Stomach smooth muscle (tissue), 2 donors: ENCODE measurements at regions not wholly inside any gene's neighbourhood (a gene's known extent, or its start where the extent isn't known, plus 50 kb on each side); places are given as distances from the start of the nearest gene placed in this dataset.

Experiments
- H3K27ac ChIP-seq: one replicate; pipeline ENCODE4 v1.7.0; 2013; ENCODE audit warnings: mild to moderate bottlenecking, low read length, inconsistent platforms
- H3K27me3 ChIP-seq, 2 donors: one replicate each; pipeline ENCODE4 v1.7.0; 2013; ENCODE audit warnings: low read length in 2 of 2; ENCODE audit not compliant: insufficient read depth in 2 of 2, control insufficient read depth in 1 of 2
- H3K36me3 ChIP-seq, 2 donors: one replicate each; pipeline ENCODE4 v1.7.0; 2013; ENCODE audit warnings: low read length in 2 of 2; ENCODE audit not compliant: control insufficient read depth in 2 of 2, insufficient read depth in 2 of 2
- H3K4me1 ChIP-seq: one replicate; pipeline ENCODE4 v1.7.0; 2013; ENCODE audit warnings: low read length; ENCODE audit not compliant: control insufficient read depth, insufficient read depth
- H3K4me3 ChIP-seq, 2 donors: one replicate each; pipeline ENCODE4 v1.7.0; 2013; ENCODE audit warnings: low read length in 2 of 2
- H3K9ac ChIP-seq, 2 donors: one replicate each; pipeline ENCODE4 v1.7.0; 2013; ENCODE audit warnings: low read length in 2 of 2, mild to moderate bottlenecking in 1 of 2
- H3K9me3 ChIP-seq, 2 donors: one replicate each; pipeline ENCODE4 v1.7.0; 2013; ENCODE audit warnings: low read length in 2 of 2; ENCODE audit not compliant: control insufficient read depth in 2 of 2
- donor health status: healthy.
- donor health status: Pancreatic carcinoma.

DNA sequence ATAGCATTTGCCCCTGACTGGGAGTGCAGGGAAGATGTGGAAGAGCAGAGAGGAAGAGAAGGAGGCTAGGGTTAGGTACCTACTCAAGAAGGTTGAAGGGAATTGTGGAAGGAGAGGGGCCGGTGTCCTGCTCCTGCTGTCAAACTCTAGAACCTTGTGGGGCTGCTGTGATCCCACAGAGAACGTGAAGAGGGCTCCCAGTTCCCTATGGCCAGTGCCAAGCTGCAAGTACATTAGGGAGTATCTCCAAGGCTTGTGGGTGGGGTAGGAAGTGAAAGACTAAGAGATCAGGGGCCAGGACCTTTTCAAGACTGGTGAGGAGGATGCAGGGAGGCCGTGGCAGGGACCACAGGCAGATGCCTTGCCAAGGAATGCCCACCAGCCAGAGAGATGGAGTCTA, 263.4 kb downstream of the CDH26 start:
- H3K27ac ChIP-seq, result no peak overlapping the region
- H3K4me3 ChIP-seq, result no peak overlapping the region
- peaks cover 0 to 3% of the 10 kb centered on the region in 2 donors for H3K27me3 ChIP-seq
- no peaks in the 10 kb centered on the region for H3K36me3 ChIP-seq
- H3K9ac ChIP-seq, result no peak overlapping the region
- no peaks in the 10 kb centered on the region for H3K9me3 ChIP-seq
- no peaks in the 10 kb centered on the region for H3K4me1 ChIP-seq

DNA sequence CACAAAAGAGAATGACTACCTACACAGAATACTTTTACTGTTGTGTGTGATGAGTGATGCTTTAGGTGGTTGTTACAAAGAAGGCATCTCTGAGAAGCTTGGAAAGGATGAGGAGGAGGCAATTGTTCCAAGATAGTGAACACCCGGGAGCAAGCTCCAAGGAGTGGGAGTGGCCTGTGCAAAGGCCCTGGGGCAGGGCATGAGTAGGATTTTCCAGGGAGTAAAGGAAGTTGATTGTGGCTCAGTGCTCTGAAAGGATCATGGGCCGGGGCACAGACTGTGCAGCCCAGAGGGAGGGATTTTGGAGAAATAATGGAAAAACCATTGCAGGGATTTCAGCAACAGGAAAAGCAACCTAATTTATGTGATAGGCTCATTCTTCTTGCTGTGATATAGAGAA, 264.3 kb downstream of the CDH26 start:
- no peak overlapping the region for H3K9ac ChIP-seq
- no peaks in the 10 kb centered on the region for H3K36me3 ChIP-seq
- H3K4me1 ChIP-seq, result no peaks in the 10 kb centered on the region
- H3K27me3 ChIP-seq, result peaks cover 0 to 3% of the 10 kb centered on the region in 2 donors
- no peaks in the 10 kb centered on the region for H3K9me3 ChIP-seq
- H3K27ac ChIP-seq, result no peak overlapping the region
- H3K4me3 ChIP-seq, result no peak overlapping the region

DNA sequence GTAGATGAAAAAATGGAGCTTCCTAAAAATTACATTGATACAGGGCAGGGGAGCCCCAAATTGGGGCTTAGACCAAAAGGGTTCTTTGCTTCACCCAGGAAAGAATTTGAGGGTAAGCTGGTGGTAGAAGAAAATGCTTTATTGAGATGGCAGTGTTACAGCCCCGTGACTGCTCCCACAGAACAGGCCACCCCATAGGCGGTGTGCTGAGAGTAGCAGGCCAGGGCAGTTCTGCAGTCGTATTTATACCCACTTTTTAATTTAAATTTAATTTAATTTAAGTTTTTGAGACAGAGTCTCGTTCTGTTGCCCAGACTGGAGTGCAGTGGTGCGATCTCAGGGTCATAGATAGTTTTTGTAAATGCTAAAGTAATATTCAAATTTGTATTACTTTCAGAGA, 265.0 kb downstream of the CDH26 start:
- Histone ChIP-seq H3K9ac (no peak overlapping the region), H3K36me3 (no peaks in the 10 kb centered on the region), H3K9me3 (no peaks in the 10 kb centered on the region), H3K27ac (no peak overlapping the region), H3K4me1 (no peaks in the 10 kb centered on the region), H3K27me3 (peaks cover 0 to 3% of the 10 kb centered on the region in 2 donors), H3K4me3 (no peak overlapping the region)

DNA sequence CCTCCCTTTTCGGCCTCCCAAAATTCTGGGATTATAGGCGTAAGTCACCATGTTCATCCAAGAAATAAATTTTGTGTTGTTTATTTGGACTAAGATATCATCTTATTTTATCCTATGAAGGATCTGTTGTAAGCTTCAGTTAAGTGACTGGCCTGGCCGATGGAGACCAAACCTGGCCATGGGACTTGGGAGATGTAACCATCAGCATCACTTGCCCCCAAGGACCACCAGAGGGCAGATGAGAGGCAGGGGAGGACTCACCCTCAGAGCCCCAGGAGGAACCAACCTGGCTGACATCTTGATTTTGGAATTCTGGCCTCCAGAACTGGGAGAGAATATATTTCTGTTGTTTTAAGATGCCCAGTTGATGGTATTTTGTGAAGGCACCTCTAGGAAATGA, 266.7 kb downstream of the CDH26 start:
- Histone ChIP-seq H3K36me3 (no peaks in the 10 kb centered on the region), H3K27ac (no peak overlapping the region), H3K9me3 (peaks cover 0 to 2% of the 10 kb centered on the region in 2 donors), H3K4me3 (no peak overlapping the region), H3K9ac (no peak overlapping the region), H3K4me1 (no peaks in the 10 kb centered on the region), H3K27me3 (peaks cover 0 to 3% of the 10 kb centered on the region in 2 donors)

DNA sequence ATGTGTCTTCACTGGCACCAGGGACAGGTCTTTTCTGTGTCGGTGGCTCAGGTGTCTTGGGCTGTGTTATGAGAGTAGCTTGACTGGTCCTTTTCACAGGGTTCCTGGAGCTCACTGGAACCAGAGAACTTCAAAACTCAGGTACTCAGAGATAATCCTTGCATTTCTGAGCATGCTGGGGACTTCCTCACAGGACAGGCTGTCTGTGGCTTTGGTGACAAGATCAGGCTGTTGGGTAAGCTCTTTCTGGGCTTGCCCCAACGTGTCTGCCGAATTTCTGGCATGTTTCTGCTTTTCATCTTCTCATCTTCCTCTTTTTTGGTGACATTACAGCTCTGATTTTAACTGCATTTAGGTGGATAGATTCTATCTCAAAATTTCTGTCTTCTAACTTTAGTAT, 270.0 kb downstream of the CDH26 start:
- Histone ChIP-seq H3K27me3 (no peaks in the 10 kb centered on the region), H3K9ac (no peak overlapping the region), H3K9me3 (peaks cover 0 to 2% of the 10 kb centered on the region in 2 donors), H3K4me3 (no peak overlapping the region), H3K4me1 (no peaks in the 10 kb centered on the region), H3K36me3 (no peaks in the 10 kb centered on the region), H3K27ac (no peak overlapping the region)

DNA sequence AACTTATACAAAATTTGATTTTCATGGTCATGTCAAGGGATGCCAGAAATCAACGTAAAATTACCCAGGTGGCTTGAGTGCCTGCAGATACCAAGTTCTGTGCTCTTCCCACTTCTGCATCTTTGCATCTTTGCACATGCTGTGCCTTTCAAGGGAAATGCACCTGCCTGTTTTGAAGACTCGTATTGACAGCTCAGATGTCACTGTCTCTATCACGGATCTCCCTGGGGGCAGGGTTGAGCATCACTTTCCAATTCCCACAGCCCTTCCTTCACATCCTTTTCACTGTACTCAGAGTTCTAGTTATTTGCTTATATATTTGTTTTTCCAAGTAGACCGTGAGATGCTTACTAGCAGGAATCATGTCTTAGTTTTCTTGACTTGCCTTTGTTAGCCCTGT, 274.2 kb downstream of the CDH26 start:
- Histone ChIP-seq H3K36me3 (no peaks in the 10 kb centered on the region), H3K9ac (no peak overlapping the region), H3K27me3 (no peaks in the 10 kb centered on the region), H3K4me1 (no peaks in the 10 kb centered on the region), H3K4me3 (no peak overlapping the region), H3K9me3 (peaks cover 0 to 2% of the 10 kb centered on the region in 2 donors), H3K27ac (no peak overlapping the region)

DNA sequence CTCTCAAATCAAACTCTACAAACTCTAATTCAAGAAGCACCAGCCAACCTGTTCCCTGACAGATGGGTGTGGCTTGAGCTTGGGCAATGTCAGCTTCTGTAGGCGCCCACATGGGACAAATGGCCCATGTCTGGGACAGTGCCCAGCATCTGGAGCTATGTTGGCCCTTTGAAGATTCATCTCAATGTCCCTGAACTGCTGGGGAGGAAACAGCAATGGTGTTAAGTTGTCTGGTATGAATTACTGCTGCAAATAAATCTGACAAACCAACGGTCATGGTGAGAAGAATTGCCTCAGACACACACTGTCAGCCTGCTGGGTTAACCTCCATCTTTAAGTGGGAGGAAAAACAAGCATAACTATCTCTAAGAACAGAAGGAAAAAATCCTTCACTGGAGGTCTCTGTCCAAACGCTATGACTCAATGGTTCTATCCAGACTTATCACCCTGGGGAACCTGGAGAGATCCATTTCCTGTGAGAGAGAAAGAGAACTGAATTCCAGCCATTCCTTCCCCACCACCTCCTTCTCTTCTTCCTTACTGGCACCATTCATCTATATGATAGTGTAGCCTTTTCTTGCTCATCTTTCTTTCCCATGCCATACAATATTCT, 274.9 kb downstream of the CDH26 start:
- H3K4me1 ChIP-seq, result no peaks in the 10 kb centered on the region
- H3K36me3 ChIP-seq, result no peaks in the 10 kb centered on the region
- no peak overlapping the region for H3K4me3 ChIP-seq
- no peak overlapping the region for H3K9ac ChIP-seq
- peaks cover 0 to 2% of the 10 kb centered on the region in 2 donors for H3K9me3 ChIP-seq
- H3K27ac ChIP-seq, result no peak overlapping the region
- H3K27me3 ChIP-seq, result no peaks in the 10 kb centered on the region

DNA sequence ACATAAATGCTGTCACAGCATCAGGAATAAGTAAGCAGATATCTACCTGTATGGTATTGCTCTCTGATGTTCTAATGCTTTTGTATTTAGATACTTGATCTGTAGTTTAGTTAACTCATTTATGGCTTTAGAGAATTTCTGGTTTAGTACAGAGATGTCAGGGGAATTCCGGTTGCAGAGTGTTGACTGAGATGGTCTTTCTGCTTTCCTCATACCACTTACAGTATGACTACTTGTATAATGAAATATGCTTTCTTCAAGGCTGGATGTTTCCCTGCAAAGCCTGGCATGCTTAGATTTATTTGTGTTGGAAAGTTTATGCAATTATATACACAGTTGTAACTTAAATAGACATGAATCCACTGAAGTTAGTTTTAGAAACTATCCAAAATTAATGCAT, 278.4 kb downstream of the CDH26 start:
- H3K9me3 ChIP-seq, result no peaks in the 10 kb centered on the region
- no peak overlapping the region for H3K4me3 ChIP-seq
- H3K36me3 ChIP-seq, result no peaks in the 10 kb centered on the region
- H3K27ac ChIP-seq, result no peak overlapping the region
- no peak overlapping the region for H3K9ac ChIP-seq
- H3K4me1 ChIP-seq, result no peaks in the 10 kb centered on the region
- no peaks in the 10 kb centered on the region for H3K27me3 ChIP-seq

DNA sequence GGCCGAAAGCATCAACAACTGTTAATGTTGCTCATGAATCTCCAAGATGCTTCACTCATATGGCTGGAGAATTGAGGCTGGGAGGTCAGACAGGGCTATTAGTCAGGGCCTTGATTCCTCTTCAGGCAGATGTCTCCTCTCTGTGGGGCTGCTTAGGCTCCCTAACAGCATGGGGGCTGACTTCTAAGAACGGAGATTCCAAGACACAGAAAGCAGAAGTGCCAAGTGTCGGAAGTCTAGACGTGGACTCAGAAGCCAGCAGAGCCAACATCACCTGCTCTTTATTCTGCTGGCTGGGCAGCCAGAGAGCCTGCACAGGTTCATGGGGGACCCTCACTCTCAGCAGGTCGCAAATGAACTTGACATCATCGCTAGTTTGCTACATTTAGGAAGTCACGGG, 279.8 kb downstream of the CDH26 start:
- H3K36me3 ChIP-seq, result no peaks in the 10 kb centered on the region
- H3K4me1 ChIP-seq, result no peaks in the 10 kb centered on the region
- no peak overlapping the region for H3K4me3 ChIP-seq
- no peaks in the 10 kb centered on the region for H3K9me3 ChIP-seq
- H3K9ac ChIP-seq, result no peak overlapping the region
- no peaks in the 10 kb centered on the region for H3K27me3 ChIP-seq
- H3K27ac ChIP-seq, result no peak overlapping the region

DNA sequence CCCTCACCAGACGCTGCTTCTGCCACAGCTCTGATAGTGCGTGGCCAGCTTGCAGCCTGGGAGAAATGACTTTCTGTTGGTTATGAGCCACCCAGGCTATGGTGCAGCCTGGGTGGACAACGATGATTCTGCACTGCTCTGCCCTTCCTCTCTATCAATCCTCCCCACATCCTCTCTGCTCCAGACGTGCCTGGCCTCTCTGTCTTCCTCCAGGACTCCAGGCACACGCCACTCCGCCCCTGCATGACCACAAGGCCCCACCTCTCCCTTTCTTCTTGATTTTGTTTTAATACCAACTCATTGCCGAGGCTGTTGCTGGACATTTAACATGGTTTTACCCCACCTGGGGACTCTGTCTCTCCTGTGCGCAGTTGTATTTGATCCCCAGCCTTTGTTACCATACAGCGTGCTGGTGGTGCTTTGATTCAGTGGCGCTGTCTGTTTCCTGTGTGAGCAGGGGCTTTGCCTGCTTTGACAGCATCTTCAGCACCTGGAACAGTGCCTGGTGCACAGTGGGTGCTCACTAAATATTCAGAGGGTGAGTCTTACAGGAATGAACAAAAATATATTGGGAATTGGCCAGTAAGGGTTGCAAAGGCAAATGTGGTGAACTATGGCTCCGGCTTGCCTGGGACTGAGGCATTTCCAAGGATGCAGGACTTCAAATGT, 280.9 kb downstream of the CDH26 start:
- H3K4me3 ChIP-seq, result no peak overlapping the region
- peaks cover 0 to 4% of the 10 kb centered on the region in 2 donors for H3K9me3 ChIP-seq
- no peaks in the 10 kb centered on the region for H3K36me3 ChIP-seq
- H3K27ac ChIP-seq, result no peak overlapping the region
- H3K27me3 ChIP-seq, result no peaks in the 10 kb centered on the region
- H3K4me1 ChIP-seq, result no peaks in the 10 kb centered on the region
- no peak overlapping the region for H3K9ac ChIP-seq

DNA sequence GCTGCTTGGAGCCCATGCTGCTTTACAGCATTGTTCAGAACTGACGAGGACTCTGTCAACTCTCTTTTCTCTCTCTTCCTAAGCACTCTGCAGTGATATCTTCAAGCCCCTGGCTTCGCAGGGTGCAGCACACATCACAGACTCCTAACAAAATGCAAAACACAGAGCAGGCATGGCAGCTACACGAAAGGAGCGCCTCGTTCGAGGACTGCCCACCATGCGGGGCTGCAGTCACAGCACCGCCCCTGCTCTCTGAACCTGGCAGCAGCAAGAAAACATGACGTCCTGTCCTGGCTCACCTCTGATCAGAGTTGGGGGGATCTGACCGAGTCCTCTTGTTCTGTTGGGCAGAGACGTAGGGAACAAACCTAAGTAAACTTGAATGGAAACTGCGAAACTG, 281.7 kb downstream of the CDH26 start:
- Histone ChIP-seq H3K4me3 (no peak overlapping the region), H3K27ac (no peak overlapping the region), H3K4me1 (no peaks in the 10 kb centered on the region), H3K36me3 (no peaks in the 10 kb centered on the region), H3K9ac (no peak overlapping the region), H3K27me3 (no peaks in the 10 kb centered on the region), H3K9me3 (peaks cover 0 to 4% of the 10 kb centered on the region in 2 donors)
